Right lobe of liver (tissue), 6 donors: ENCODE measurements at regions not wholly inside any gene's neighbourhood (a gene's known extent, or its start where the extent isn't known, plus 50 kb on each side); places are given as distances from the start of the nearest gene placed in this dataset.

Experiments used
- ATAC-seq, 4 donors: fragments of 200-7000 bp; cut with Tn5 transposase; one replicate each; pipeline ENCODE4 v1.9.1; 2020; ENCODE audit warnings: mild to moderate bottlenecking in 4 of 4, moderate library complexity in 4 of 4
- DNase-seq, 3 donors: peaks; one replicate each; pipeline ENCODE4 v3.0.0-alpha.2; 2020
- H3K27ac ChIP-seq, 3 donors: fragments of 200-600 bp; one replicate each; pipeline ENCODE4 v1.8.0; 2022
- H3K27me3 ChIP-seq, 2 donors: fragments of 200-600 bp; one replicate each; pipeline ENCODE4 v1.8.0; 2022
- H3K36me3 ChIP-seq, 4 donors: fragments of 200-600 bp; sonication (generic) in 1 of 4; one replicate each; pipeline versions ENCODE4 v1.5.1 to v1.8.0; 2017 to 2022; ENCODE audit warnings: control low read depth in 1 of 4
- H3K4me1 ChIP-seq, 4 donors: fragments of 200-600 bp; sonication (generic) in 1 of 4; one replicate each; pipeline versions ENCODE4 v1.5.1 to v1.8.0; 2017 to 2022; ENCODE audit warnings: control low read depth in 1 of 4
- H3K4me3 ChIP-seq, 3 donors: fragments of 200-600 bp; one replicate each; pipeline ENCODE4 v1.8.0; 2022
- H3K9me3 ChIP-seq, 4 donors: fragments of 200-600 bp; sonication (generic) in 1 of 4; one replicate each; pipeline versions ENCODE4 v1.5.1 to v1.8.0; 2017 to 2022; ENCODE audit warnings: control low read depth in 1 of 4
- CTCF ChIP-seq, 4 donors: fragments of 200-600 bp in 3 of 4; fragments of 450-650 bp in 1 of 4; IDR thresholded peaks; one replicate each; pipeline versions ENCODE4 v1.5.1 to v1.8.0; 2016 to 2022; ENCODE audit warnings: antibody characterized with exemption in 4 of 4, mild to moderate bottlenecking in 2 of 4
- POLR2A ChIP-seq: fragments of 450-650 bp; IDR thresholded peaks from one replicate; pipeline ENCODE4 v1.6.1; 2017; ENCODE audit warnings: antibody characterized with exemption, mild to moderate bottlenecking
- WGBS: methylation state at CpG from one replicate; pipeline ENCODE4 v1.1.6; 2018; ENCODE audit warnings: low coverage, low lambda C conversion rate; ENCODE audit not compliant: insufficient coverage; ENCODE audit errors: missing lambda C conversion rate; 5-methylcytosine and 5-hydroxymethylcytosine counted together
- intact Hi-C, 2 donors: fragments of 100-400 bp; cut with DNase I; formaldehyde crosslinking; loops; one replicate each; pipeline versions ENCODE4 v1.11.2 to v1.14.1; 2022
- donor health status: DM: no; HTN: yes; CAD: no.
- donor health status: DM: no; HTN: no; CAD: no.
- donor health status: DM: no; HTN: no; CAD: no.
- donor health status: DM: no; HTN: yes; CAD: no.
- donor health status: DM: no; HTN: yes; CAD: no.

- Histone ChIP-seq H3K4me3 (no peak overlapping the region), H3K4me1 (no peaks in the 10 kb centered on the region), H3K36me3 (no peaks in the 10 kb centered on the region), H3K9me3 (no peaks in the 10 kb centered on the region), H3K27me3 (no peaks in the 10 kb centered on the region), H3K27ac (no peak overlapping the region)
- no peak for TF ChIP-seq POLR2A
- no peak for TF ChIP-seq CTCF (IDR thresholded peaks at IDR 0.05)
- intact Hi-C loops = no loop called here
- ATAC-seq (no peak), DNase-seq (no peak)
- WGBS = 83% methylated on average over 2 of the region's 2 CpGs
Measured at GRCh38 chr9:25029743-25030142, 484.0 kb upstream of the IZUMO3 start.

- H3K4me3 ChIP-seq = no peak overlapping the region
- ATAC-seq = no peak
- no peaks in the 10 kb centered on the region for H3K9me3 ChIP-seq
- WGBS = 80% methylated on average over 2 of the region's 9 CpGs
- intact Hi-C loops = no loop called here
- no peaks in the 10 kb centered on the region for H3K4me1 ChIP-seq
- no peaks in the 10 kb centered on the region for H3K27me3 ChIP-seq
- no peak for TF ChIP-seq POLR2A
- no peak for TF ChIP-seq CTCF (IDR thresholded peaks at IDR 0.05)
- no peak overlapping the region for H3K27ac ChIP-seq
- no peaks in the 10 kb centered on the region for H3K36me3 ChIP-seq
- DNase-seq = no peak
Measured at GRCh38 chr9:25025686-25026085, 480.0 kb upstream of the IZUMO3 start.

- ATAC-seq (no peak), DNase-seq (no peak)
- Histone ChIP-seq H3K4me1 (no peaks in the 10 kb centered on the region), H3K27me3 (no peaks in the 10 kb centered on the region), H3K36me3 (no peaks in the 10 kb centered on the region), H3K9me3 (no peaks in the 10 kb centered on the region), H3K27ac (no peak overlapping the region), H3K4me3 (no peak overlapping the region)
- WGBS = no CpG with 5 or more reads among the region's 5 CpGs
- TF ChIP-seq CTCF (IDR thresholded peaks at IDR 0.05) (no peak), POLR2A (no peak)
- intact Hi-C loops = no loop called here
Measured at GRCh38 chr9:25025156-25025555, 479.5 kb upstream of the IZUMO3 start.

GRCh38 chr9:25017779-25018178, 472.1 kb upstream of the IZUMO3 start:
- DNase-seq (no peak), ATAC-seq (no peak)
- intact Hi-C loops = no loop called here
- H3K36me3 ChIP-seq = no peaks in the 10 kb centered on the region
- 62% methylated on average over 1 of the region's 1 CpG for WGBS
- H3K9me3 ChIP-seq = no peaks in the 10 kb centered on the region
- no peak overlapping the region for H3K4me3 ChIP-seq
- H3K27ac ChIP-seq = no peak overlapping the region
- H3K4me1 ChIP-seq = no peaks in the 10 kb centered on the region
- TF ChIP-seq POLR2A (no peak), CTCF (IDR thresholded peaks at IDR 0.05) (no peak)
- no peaks in the 10 kb centered on the region for H3K27me3 ChIP-seq

- no peaks in the 10 kb centered on the region for H3K4me1 ChIP-seq
- H3K27ac ChIP-seq = no peak overlapping the region
- intact Hi-C loops = no loop called here
- no peaks in the 10 kb centered on the region for H3K9me3 ChIP-seq
- WGBS = 23% methylated on average over 2 of the region's 2 CpGs
- DNase-seq (no peak), ATAC-seq (no peak)
- H3K27me3 ChIP-seq = no peaks in the 10 kb centered on the region
- TF ChIP-seq POLR2A (no peak), CTCF (IDR thresholded peaks at IDR 0.05) (no peak)
- no peaks in the 10 kb centered on the region for H3K36me3 ChIP-seq
- H3K4me3 ChIP-seq = no peak overlapping the region
Measured at GRCh38 chr9:25010027-25010662, 464.4 kb upstream of the IZUMO3 start.
